ENCODE measurements at regions not wholly inside any gene's neighbourhood (a gene's known extent, or its start where the extent isn't known, plus 50 kb on each side); places are given as distances from the start of the nearest gene placed in this dataset.

DNA sequence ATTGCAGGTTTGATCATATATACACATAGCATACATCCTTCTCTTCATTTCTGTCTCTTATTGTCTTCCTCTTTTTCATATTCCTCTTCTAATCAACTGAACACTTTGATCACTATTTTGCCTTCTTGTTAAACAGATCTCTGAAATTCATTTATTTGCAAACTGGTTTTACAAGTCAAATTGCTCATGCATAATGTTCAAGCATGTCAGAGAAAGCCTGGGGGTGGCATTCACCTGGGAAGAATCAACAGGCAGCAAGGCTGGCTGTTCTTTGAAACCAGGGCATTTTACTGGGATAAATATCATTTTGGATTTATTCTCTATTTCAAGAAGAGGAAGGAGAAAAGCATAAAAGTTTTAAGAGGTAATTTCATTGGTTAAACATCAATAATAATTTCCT lies 66.9 kb upstream of the LRATD1 start (continued):
- TF ChIP-seq FOSL1 (tag; conservative IDR thresholded peaks at IDR 0.05): no peak

DNA sequence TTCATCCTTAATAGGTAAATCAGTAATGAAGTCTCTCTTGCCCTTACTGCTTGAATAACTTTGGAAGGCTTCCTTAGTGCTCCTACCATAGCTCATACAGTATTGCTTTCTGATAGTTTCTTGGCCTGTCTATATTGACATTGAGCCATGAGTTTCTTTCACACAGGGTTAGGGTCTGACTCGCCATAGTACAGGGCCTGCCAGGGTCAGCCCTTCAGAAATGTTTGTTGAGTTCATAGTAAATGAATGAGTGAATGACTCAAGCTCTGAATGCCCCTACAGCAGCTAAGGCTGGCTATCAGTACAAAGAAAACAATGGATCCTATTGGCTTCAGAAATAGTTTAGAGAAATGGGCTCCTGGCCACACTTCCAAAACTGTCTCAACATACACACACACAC lies 65.0 kb upstream of the LRATD1 start:
- no TSS peak for BruUV-seq (replicated peaks)
- Histone ChIP-seq H4K20me1 (replicated peaks; ENCODE audit: control insufficient read depth, insufficient read depth, low read length) (no peaks in the 10 kb centered on the region), H2AFZ (ENCODE audit: low read depth, low read length) (no peak overlapping the region), H3K36me3 (ENCODE audit: control insufficient read depth, insufficient read depth, low read length) (no peaks in the 10 kb centered on the region), H3K9ac (ENCODE audit: insufficient read depth in 1 of 2, low read depth in 2 of 2, low read length in 2 of 2) (no peak overlapping the region), H3K4me1 (replicated peaks in 1 of 2; ENCODE audit: control insufficient read depth in 2 of 2, insufficient read depth in 2 of 2, low read length in 2 of 2) (no peaks in the 10 kb centered on the region), H3K9me3 (replicated peaks; ENCODE audit: control insufficient read depth, insufficient read depth, low read depth, low read length) (no peaks in the 10 kb centered on the region), H3K27ac (ENCODE audit: extremely low read depth, low read depth, low read length) (no peak overlapping the region), H3K79me2 (ENCODE audit: control insufficient read depth, insufficient read depth, low read length) (no peaks in the 10 kb centered on the region), H3K27me3 (ENCODE audit: control insufficient read depth in 2 of 2, insufficient read depth in 2 of 2, low read length in 2 of 2) (no peaks in the 10 kb centered on the region), H3K4me2 (ENCODE audit: insufficient read depth, low read length) (no peak overlapping the region), H3K4me3 (no peak overlapping the region), H3K9me1 (ENCODE audit: control insufficient read depth, insufficient read depth, low read length) (no peaks in the 10 kb centered on the region)
- TF ChIP-seq IRF9 (tag; IDR thresholded peaks at IDR 0.05) (no peak), SMAD2 (IDR thresholded peaks at IDR 0.05; ENCODE audit: low read depth, low read length) (no peak)
- TF ChIP-seq, protein P1, sequence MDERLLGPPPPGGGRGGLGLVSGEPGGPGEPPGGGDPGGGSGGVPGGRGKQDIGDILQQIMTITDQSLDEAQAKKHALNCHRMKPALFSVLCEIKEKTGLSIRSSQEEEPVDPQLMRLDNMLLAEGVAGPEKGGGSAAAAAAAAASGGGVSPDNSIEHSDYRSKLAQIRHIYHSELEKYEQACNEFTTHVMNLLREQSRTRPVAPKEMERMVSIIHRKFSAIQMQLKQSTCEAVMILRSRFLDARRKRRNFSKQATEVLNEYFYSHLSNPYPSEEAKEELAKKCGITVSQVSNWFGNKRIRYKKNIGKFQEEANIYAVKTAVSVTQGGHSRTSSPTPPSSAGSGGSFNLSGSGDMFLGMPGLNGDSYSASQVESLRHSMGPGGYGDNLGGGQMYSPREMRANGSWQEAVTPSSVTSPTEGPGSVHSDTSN (CRISPR knock-in tag; IDR thresholded peaks at IDR 0.05; ENCODE audit: low read depth): no peak
- TF ChIP-seq, protein P1 (tag; conservative IDR thresholded peaks at IDR 0.05; ENCODE audit: low read depth): no peak
- intact Hi-C loops (cut with micrococcal nuclease): no loop called here
- no peak for DNase-seq (ENCODE audit: extremely low read depth in 1 of 4, low spot score in 3 of 4)
- no peak for ATAC-seq
- no peak for FAIRE-seq
- 0% methylated on average over 1 of the region's 1 CpG for WGBS (ENCODE audit: insufficient coverage, low coverage, missing lambda C conversion rate)
- ChIA-PET POLR2A (no interaction called here), CTCF (ENCODE audit: low intra/inter-chr PET ratio) (no interaction called here)
- in situ Hi-C loops (cut with MboI): no loop called here
